ENCODE measurements at regions not wholly inside any gene's neighbourhood (a gene's known extent, or its start where the extent isn't known, plus 50 kb on each side); places are given as distances from the start of the nearest gene placed in this dataset.
"Not testable (repeated sequence)": the region's sequence is repeated elsewhere in the genome, so short reads cannot be mapped to it uniquely, and the experiment has no call there.

DNA sequence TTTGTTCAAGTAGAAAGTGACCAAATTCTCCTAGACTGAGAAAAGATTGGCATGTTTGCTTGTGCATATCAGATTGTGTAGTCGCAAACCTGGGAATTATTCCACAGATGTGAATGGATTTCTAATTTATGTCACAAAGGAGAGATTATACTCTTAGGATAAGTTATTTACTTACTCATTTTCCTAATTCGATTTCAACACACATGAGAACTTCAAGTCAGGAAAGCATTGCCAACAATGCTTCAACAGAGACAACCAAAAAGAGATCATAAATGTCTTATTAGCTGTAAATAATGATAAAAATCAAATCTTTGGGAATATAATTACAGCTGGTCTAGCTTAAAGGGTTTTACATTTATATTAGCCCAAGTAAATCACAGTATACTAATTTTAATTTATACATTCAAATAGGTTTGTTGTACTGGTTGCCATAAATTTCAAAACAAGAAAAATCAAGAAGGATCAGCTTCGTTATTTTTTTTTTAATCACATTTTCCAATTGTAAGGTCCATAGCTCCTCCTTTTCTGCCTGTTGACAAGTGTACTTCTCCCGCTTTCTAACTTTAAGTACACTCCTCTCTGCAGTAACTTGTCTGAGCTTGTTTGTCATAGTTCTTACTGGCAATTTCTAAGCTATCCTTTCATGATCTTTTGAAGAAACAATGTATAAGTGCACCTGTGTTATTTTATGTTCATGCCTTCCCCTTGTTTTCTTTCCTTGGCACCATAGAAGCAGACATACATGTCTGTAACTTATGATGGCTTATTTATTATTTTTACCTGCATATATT lies 246.6 kb downstream of the DEPDC1B start:
- H3K4me3 Mint-ChIP-seq = no peak overlapping the region
- H3K4me1 Mint-ChIP-seq = peaks cover 0 to 2% (median 0%) of the 10 kb centered on the region in 3 donors
- H3K36me3 Mint-ChIP-seq = peaks cover 13% of the 10 kb centered on the region
- H3K27me3 Mint-ChIP-seq = peaks cover 2% of the 10 kb centered on the region
- H3K27ac Mint-ChIP-seq = no peak overlapping the region
- H3K9me3 Mint-ChIP-seq = no peaks in the 10 kb centered on the region

DNA sequence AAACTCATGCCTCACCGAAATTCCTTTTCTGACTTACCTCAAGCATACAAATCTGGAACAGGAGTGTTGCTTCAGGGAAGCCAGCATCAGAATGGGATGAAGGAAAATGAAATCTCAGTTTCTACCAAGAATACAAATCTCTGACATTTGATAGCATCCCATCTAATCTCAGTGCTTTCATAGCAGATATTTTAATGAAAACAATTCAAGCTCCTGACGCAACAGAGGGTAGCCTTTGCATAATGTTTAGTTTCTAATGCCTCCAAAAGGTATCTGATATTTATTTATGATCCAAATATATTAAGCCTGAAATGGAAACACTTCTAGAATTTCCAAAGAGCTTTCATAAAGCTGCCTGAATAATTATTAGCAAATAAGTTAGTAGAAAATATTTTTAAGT lies 251.4 kb downstream of the DEPDC1B start:
- Mint-ChIP-seq H3K27me3 (no peaks in the 10 kb centered on the region), H3K27ac (no peak overlapping the region), H3K4me3 (no peak overlapping the region), H3K9me3 (no peaks in the 10 kb centered on the region), H3K36me3 (peaks cover 7% of the 10 kb centered on the region), H3K4me1 (peaks cover 0 to 2% (median 2%) of the 10 kb centered on the region in 3 donors)

GRCh38 chr5:60447488-60447920 lies 252.5 kb downstream of the DEPDC1B start:
- Mint-ChIP-seq H3K36me3 (peaks cover 11% of the 10 kb centered on the region), H3K4me3 (no peak overlapping the region), H3K27ac (no peak overlapping the region), H3K4me1 (peaks cover 0 to 2% (median 2%) of the 10 kb centered on the region in 3 donors), H3K27me3 (no peaks in the 10 kb centered on the region), H3K9me3 (no peaks in the 10 kb centered on the region)

GRCh38 chr5:60446917-60447316 lies 253.0 kb downstream of the DEPDC1B start:
- peaks cover 13% of the 10 kb centered on the region for H3K36me3 Mint-ChIP-seq
- no peak overlapping the region for H3K4me3 Mint-ChIP-seq
- H3K27ac Mint-ChIP-seq = no peak overlapping the region
- peaks cover 0 to 2% (median 2%) of the 10 kb centered on the region in 3 donors for H3K4me1 Mint-ChIP-seq
- no peaks in the 10 kb centered on the region for H3K27me3 Mint-ChIP-seq
- no peaks in the 10 kb centered on the region for H3K9me3 Mint-ChIP-seq

DNA sequence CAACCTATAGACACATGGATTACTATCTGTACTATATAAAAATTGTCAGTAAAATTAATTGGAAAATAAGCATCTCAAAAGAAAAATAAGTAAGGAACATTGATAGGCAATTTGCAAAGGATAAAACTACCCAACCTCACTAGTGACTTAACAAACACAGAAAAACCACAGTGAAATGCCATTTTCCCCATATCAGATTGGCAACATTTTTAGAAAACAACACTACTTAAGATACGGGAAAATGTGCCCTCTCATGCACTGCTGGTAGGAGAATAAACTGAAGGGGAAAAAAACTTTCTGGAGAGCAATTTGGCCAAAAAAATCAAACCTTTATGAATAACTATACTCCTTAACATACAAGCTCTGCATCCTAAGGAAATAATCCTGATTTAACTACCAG lies 254.0 kb downstream of the DEPDC1B start:
- H3K27ac Mint-ChIP-seq = no peak overlapping the region

DNA sequence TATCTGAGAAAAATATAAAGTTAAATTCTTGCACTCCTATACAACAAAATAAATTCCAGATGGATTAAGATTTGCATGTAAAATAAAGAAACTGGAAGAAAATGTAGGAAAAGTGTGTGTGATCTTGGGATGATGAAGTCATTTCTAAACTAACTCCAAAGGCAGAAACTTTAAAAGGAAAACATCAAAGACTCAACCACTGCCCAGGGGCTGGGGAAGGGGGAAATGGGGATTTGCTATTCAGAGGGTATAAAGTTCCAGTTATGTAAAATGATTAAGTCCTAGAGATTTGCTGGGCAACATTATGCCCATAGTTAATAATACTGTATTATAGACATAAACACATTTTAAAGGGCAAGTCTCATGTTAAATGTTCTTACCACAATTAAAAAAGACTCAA lies 254.5 kb downstream of the DEPDC1B start:
- H3K4me3 Mint-ChIP-seq = no peak overlapping the region
- peaks cover 11% of the 10 kb centered on the region for H3K36me3 Mint-ChIP-seq
- H3K27me3 Mint-ChIP-seq = no peaks in the 10 kb centered on the region
- peaks cover 0 to 2% (median 0%) of the 10 kb centered on the region in 3 donors for H3K9me3 Mint-ChIP-seq
- H3K27ac Mint-ChIP-seq = no peak overlapping the region
- peaks cover 0 to 2% (median 2%) of the 10 kb centered on the region in 3 donors for H3K4me1 Mint-ChIP-seq

More for the DNA sequence above, 254.0 kb downstream of the DEPDC1B start:
- H3K4me1 Mint-ChIP-seq = peaks cover 0 to 2% (median 2%) of the 10 kb centered on the region in 3 donors
- H3K9me3 Mint-ChIP-seq = peaks cover 0 to 2% (median 0%) of the 10 kb centered on the region in 3 donors
- H3K4me3 Mint-ChIP-seq = no peak overlapping the region
- peaks cover 10% of the 10 kb centered on the region for H3K36me3 Mint-ChIP-seq
- H3K27me3 Mint-ChIP-seq = no peaks in the 10 kb centered on the region

GRCh38 chr5:60444661-60445360 lies 255.2 kb downstream of the DEPDC1B start:
- Mint-ChIP-seq H3K4me3 (no peak overlapping the region), H3K9me3 (peaks cover 0 to 2% (median 0%) of the 10 kb centered on the region in 3 donors), H3K27me3 (no peaks in the 10 kb centered on the region), H3K36me3 (peaks cover 13% of the 10 kb centered on the region), H3K4me1 (peaks cover 0 to 2% (median 2%) of the 10 kb centered on the region in 3 donors), H3K27ac (no peak overlapping the region)

DNA sequence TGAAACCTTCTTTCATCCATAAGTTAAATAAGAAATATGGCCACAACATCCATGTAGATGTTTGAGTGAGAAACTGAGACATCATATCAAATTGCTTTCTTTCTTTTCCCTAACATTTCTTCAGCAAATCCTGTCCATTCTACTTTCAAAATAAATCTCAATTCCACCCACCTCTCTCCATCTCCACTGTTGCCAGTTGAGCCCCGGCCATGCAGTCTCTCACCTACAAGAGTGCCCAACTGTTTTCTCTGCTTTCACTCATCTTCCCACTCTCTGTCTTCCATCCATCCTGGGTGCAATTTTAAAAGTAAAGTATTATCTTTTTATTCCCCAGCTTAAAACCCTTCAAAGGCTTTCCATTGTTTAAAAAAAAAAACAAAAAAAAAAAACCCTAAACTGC lies 260.4 kb downstream of the DEPDC1B start:
- Mint-ChIP-seq H3K9me3 (peaks cover 0 to 2% (median 0%) of the 10 kb centered on the region in 3 donors), H3K27ac (no peak overlapping the region), H3K4me3 (no peak overlapping the region), H3K27me3 (no peaks in the 10 kb centered on the region), H3K4me1 (peaks cover 6 to 16% (median 12%) of the 10 kb centered on the region in 3 donors), H3K36me3 (peaks cover 14% of the 10 kb centered on the region)

GRCh38 chr5:60437308-60437707 lies 262.7 kb downstream of the DEPDC1B start:
- peaks cover 7% of the 10 kb centered on the region for H3K36me3 Mint-ChIP-seq
- H3K4me3 Mint-ChIP-seq = no peak overlapping the region
- no peaks in the 10 kb centered on the region for H3K27me3 Mint-ChIP-seq
- H3K4me1 Mint-ChIP-seq = peaks cover 6 to 17% (median 10%) of the 10 kb centered on the region in 3 donors
- H3K9me3 Mint-ChIP-seq = peaks cover 0 to 4% (median 3%) of the 10 kb centered on the region in 3 donors
- H3K27ac Mint-ChIP-seq = no peak overlapping the region

- Mint-ChIP-seq H3K4me1 (peaks cover 6 to 17% (median 10%) of the 10 kb centered on the region in 3 donors), H3K27me3 (no peaks in the 10 kb centered on the region), H3K9me3 (peaks cover 0 to 5% (median 4%) of the 10 kb centered on the region in 3 donors), H3K27ac (no peak overlapping the region), H3K36me3 (peaks cover 4% of the 10 kb centered on the region), H3K4me3 (no peak overlapping the region)
These were observed 263.4 kb downstream of the DEPDC1B start for GRCh38 chr5:60436518-60436917.

DNA sequence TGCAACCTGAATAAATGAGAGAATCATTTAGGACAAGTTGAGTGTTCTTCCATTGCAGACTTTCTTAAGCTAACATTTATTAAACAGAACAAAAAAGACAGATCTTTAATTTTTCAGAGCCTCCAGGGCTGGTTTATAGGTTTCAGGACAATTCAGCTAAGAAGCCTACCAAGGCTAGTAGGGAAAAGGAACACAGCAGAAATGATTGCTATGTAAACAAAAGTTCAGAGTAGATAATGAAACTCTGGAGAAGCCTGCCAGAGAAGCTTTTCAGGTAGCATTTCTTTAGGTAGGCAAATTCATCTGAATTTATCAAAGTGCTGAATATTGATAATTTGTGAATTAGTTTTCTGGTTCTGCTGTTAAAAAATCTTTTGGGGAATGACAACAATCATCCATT lies 264.2 kb downstream of the DEPDC1B start:
- peaks cover 6 to 17% (median 10%) of the 10 kb centered on the region in 3 donors for H3K4me1 Mint-ChIP-seq
- H3K36me3 Mint-ChIP-seq = peaks cover 4% of the 10 kb centered on the region
- no peak overlapping the region for H3K4me3 Mint-ChIP-seq
- H3K27ac Mint-ChIP-seq = no peak overlapping the region
- H3K27me3 Mint-ChIP-seq = no peaks in the 10 kb centered on the region
- peaks cover 0 to 4% (median 3%) of the 10 kb centered on the region in 3 donors for H3K9me3 Mint-ChIP-seq

GRCh38 chr5:60426189-60426588 lies 273.8 kb downstream of the DEPDC1B start:
- not testable (repeated sequence) for H3K4me1 Mint-ChIP-seq, H3K4me3 Mint-ChIP-seq, H3K27me3 Mint-ChIP-seq, H3K27ac Mint-ChIP-seq
- Mint-ChIP-seq H3K9me3 (peaks cover 6 to 18% (median 6%) of the 10 kb centered on the region in 3 donors), H3K36me3 (peaks cover 11% of the 10 kb centered on the region)

- Mint-ChIP-seq H3K9me3 (peaks cover 6 to 19% (median 6%) of the 10 kb centered on the region in 3 donors), H3K4me1 (peaks cover 5 to 11% (median 10%) of the 10 kb centered on the region in 3 donors)
- not testable (repeated sequence) for H3K27ac Mint-ChIP-seq, H3K36me3 Mint-ChIP-seq, H3K27me3 Mint-ChIP-seq, H3K4me3 Mint-ChIP-seq
These were observed 279.2 kb downstream of the DEPDC1B start for GRCh38 chr5:60420773-60421172.

- H3K9me3 Mint-ChIP-seq = peaks cover 0 to 8% (median 6%) of the 10 kb centered on the region in 3 donors
- peaks cover 5 to 11% (median 11%) of the 10 kb centered on the region in 3 donors for H3K4me1 Mint-ChIP-seq
- H3K36me3 Mint-ChIP-seq = peaks cover 6% of the 10 kb centered on the region
- no peak overlapping the region for H3K4me3 Mint-ChIP-seq
- peaks cover 2% of the 10 kb centered on the region for H3K27me3 Mint-ChIP-seq
- H3K27ac Mint-ChIP-seq = no peak overlapping the region
These were observed 282.3 kb downstream of the DEPDC1B start for GRCh38 chr5:60417500-60418181.

DNA sequence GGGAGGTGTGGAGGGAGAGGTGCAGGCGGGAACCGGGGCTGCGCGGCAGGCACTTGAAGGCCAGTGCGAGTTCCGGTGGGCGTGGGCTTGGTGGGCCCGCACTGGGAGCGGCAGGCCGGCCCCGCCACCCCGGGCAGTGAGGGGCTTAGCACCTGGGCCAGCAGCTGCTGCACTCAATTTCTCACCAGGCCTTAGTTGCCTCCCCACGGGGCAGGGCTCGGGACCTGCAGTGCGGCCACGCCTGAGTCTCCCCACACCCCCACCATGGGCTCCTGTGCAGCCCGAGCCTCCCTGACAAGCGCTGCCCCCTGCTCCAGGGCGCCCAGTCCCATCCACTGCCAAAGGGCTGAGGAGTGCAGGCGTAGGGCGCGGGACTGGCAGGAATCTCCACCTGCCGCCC lies 284.5 kb downstream of the DEPDC1B start:
- H3K4me3 Mint-ChIP-seq = no peak overlapping the region
- H3K27me3 Mint-ChIP-seq = peaks cover 2% of the 10 kb centered on the region
- peaks cover 0 to 3% (median 0%) of the 10 kb centered on the region in 3 donors for H3K9me3 Mint-ChIP-seq
- no peaks in the 10 kb centered on the region for H3K36me3 Mint-ChIP-seq
- H3K4me1 Mint-ChIP-seq = peaks cover 5 to 11% (median 11%) of the 10 kb centered on the region in 3 donors
- no peak overlapping the region for H3K27ac Mint-ChIP-seq

Data from IgD-negative memory B cell (primary cell).